SK-N-SH (cell line): ENCODE measurements at regions not wholly inside any gene's neighbourhood (a gene's known extent, or its start where the extent isn't known, plus 50 kb on each side); places are given as distances from the start of the nearest gene placed in this dataset.
A peak's percentile ranks its signal among the peaks of the same experiment; 100 is the strongest.

Experiments
- CHD2 ChIP-seq: fragments of 150-350 bp; IDR thresholded peaks from 2 replicates; pipeline ENCODE4 v1.6.1; 2018; ENCODE audit warnings: low read length; ENCODE audit not compliant: partially characterized antibody
- CTCF ChIP-seq: fragments of 200-600 bp; sonication (generic); IDR thresholded peaks from 2 replicates; pipeline ENCODE4 v1.6.1; 2017; ENCODE audit warnings: antibody characterized with exemption, mild to moderate bottlenecking, moderate library complexity
- ELF1 ChIP-seq: IDR thresholded peaks from 2 replicates; pipeline ENCODE4 v1.4.0; 2012
- EP300 ChIP-seq, 2 experiments: IDR thresholded peaks; 2 replicates each; pipeline versions ENCODE4 v1.4.0 to v1.6.1; 2012; ENCODE audit warnings: borderline replicate concordance in 1 of 2, low read depth in 1 of 2, low read length in 1 of 2
- EZH2phosphoT487 ChIP-seq: fragments of 200-600 bp; sonication (generic); IDR thresholded peaks from 2 replicates; pipeline ENCODE4 v1.6.1; 2017; ENCODE audit warnings: low read depth, mixed run types, mild to moderate bottlenecking, antibody characterized with exemption, moderate library complexity, borderline replicate concordance
- FOSL2 ChIP-seq: IDR thresholded peaks from 2 replicates; pipeline ENCODE4 v1.4.0; 2012; ENCODE audit warnings: low read depth, mild to moderate bottlenecking, moderate library complexity, borderline replicate concordance
- FOXM1 ChIP-seq: IDR thresholded peaks from 2 replicates; pipeline ENCODE4 v1.4.0; 2012; ENCODE audit warnings: low read depth, mild to moderate bottlenecking
- GABPA ChIP-seq: IDR thresholded peaks from 2 replicates; pipeline ENCODE4 v1.4.0; 2012; ENCODE audit warnings: low read depth, mild to moderate bottlenecking
- GATA2 ChIP-seq: sonication (generic); formaldehyde crosslinking; IDR thresholded peaks from 2 replicates; pipeline ENCODE4 v1.5.0; 2020; ENCODE audit warnings: mild to moderate bottlenecking, missing genetic modification reagents
- MAX ChIP-seq: IDR thresholded peaks from 2 replicates; pipeline ENCODE4 v1.4.0; 2012; ENCODE audit warnings: low read depth
- MEF2A ChIP-seq: IDR thresholded peaks from 2 replicates; pipeline ENCODE4 v1.4.0; 2012; ENCODE audit warnings: low read depth, borderline replicate concordance
- MXI1 ChIP-seq: IDR thresholded peaks from 2 replicates; pipeline ENCODE4 v1.6.1; 2012; ENCODE audit warnings: mild to moderate bottlenecking, low read depth, low read length, improper control_type of control experiment
- NFIC ChIP-seq: IDR thresholded peaks from 2 replicates; pipeline ENCODE4 v1.4.0; 2012; ENCODE audit warnings: borderline replicate concordance
- NRF1 ChIP-seq: IDR thresholded peaks from 2 replicates; pipeline ENCODE4 v1.6.1; 2012; ENCODE audit warnings: low read depth, mild to moderate bottlenecking, low read length
- POLR2AphosphoS5 ChIP-seq: IDR thresholded peaks from 2 replicates; pipeline ENCODE4 v1.6.1; 2012; ENCODE audit warnings: low read depth, low read length
- REST ChIP-seq: IDR thresholded peaks from 2 replicates; pipeline ENCODE4 v1.6.1; 2012; ENCODE audit warnings: mild to moderate bottlenecking, low read depth, low read length, moderate library complexity
- RFX5 ChIP-seq: IDR thresholded peaks from 2 replicates; pipeline ENCODE4 v1.6.1; 2012; ENCODE audit warnings: mild to moderate bottlenecking, improper control_type of control experiment, low read length
- RXRA ChIP-seq: IDR thresholded peaks from 2 replicates; pipeline ENCODE4 v1.4.0; 2012; ENCODE audit warnings: low read depth, mild to moderate bottlenecking, borderline replicate concordance
- SIN3A ChIP-seq: IDR thresholded peaks from 2 replicates; pipeline ENCODE4 v1.6.1; 2012; ENCODE audit warnings: low read depth, mild to moderate bottlenecking, low read length, moderate library complexity, borderline replicate concordance
- SMC3 ChIP-seq: IDR thresholded peaks from 2 replicates; pipeline ENCODE4 v1.6.1; 2012; ENCODE audit warnings: low read depth, low read length, improper control_type of control experiment
- TAF1 ChIP-seq: IDR thresholded peaks from 2 replicates; pipeline ENCODE4 v1.6.1; 2012; ENCODE audit warnings: low read depth, mild to moderate bottlenecking, low read length, moderate library complexity, borderline replicate concordance
- TCF12 ChIP-seq: IDR thresholded peaks from 2 replicates; pipeline ENCODE4 v1.4.0; 2012
- TEAD4 ChIP-seq: IDR thresholded peaks from 2 replicates; pipeline ENCODE4 v1.4.0; 2012; ENCODE audit warnings: mild to moderate bottlenecking, borderline replicate concordance; ENCODE audit not compliant: insufficient read depth
- USF2 ChIP-seq: fragments of 150-350 bp; IDR thresholded peaks from 2 replicates; pipeline ENCODE4 v1.6.1; 2017; ENCODE audit warnings: antibody characterized with exemption, low read length, low read depth, borderline replicate concordance
- YY1 ChIP-seq: IDR thresholded peaks from 2 replicates; pipeline ENCODE4 v1.4.0; 2012; ENCODE audit warnings: low read depth, mild to moderate bottlenecking

GRCh38 chr5:71830681-71831539 is 111.8 kb downstream of the CARTPT start (continued):
- no peak for TF ChIP-seq USF2
- TF ChIP-seq SIN3A: no peak
- 0 out of 2 replicates have a peak, but pooled peaks have one; percentile 20 for TF ChIP-seq FOXM1
- no peak for TF ChIP-seq POLR2AphosphoS5
- no peak for TF ChIP-seq TAF1
- 0 out of 2 replicates have a peak, but pooled peaks have one; percentile 44 for TF ChIP-seq TEAD4
- no peak for TF ChIP-seq SMC3
- peak; percentile 80 for TF ChIP-seq TCF12
- TF ChIP-seq EP300 (IDR thresholded peaks at IDR 0.05; ENCODE audit: borderline replicate concordance in 1 of 2, low read depth in 1 of 2, low read length in 1 of 2): peak; percentile 25 to 41; a peak in 1 of 4 replicates
- no peak for TF ChIP-seq NRF1
- no peak for TF ChIP-seq MAX
- no peak for TF ChIP-seq GABPA
- TF ChIP-seq MEF2A: peak; percentile 96
- no peak for TF ChIP-seq EZH2phosphoT487
- TF ChIP-seq RFX5: no peak
- TF ChIP-seq FOSL2: peak; percentile 17; the same call in 1 of the 2 replicates
- TF ChIP-seq ELF1: no peak
- TF ChIP-seq RXRA: no peak
- TF ChIP-seq YY1: no peak
- TF ChIP-seq REST: no peak
- no peak for TF ChIP-seq CHD2
- TF ChIP-seq GATA2 (CRISPR knock-in tag): no peak
- no peak for TF ChIP-seq MXI1
- TF ChIP-seq NFIC: peak; percentile 87
- no peak for TF ChIP-seq CTCF
